ENCODE measurements at regions not wholly inside any gene's neighbourhood (a gene's known extent, or its start where the extent isn't known, plus 50 kb on each side); places are given as distances from the start of the nearest gene placed in this dataset.

- H3K27ac Mint-ChIP-seq, result no peak overlapping the region
- no peaks in the 10 kb centered on the region for H3K36me3 Mint-ChIP-seq (ENCODE audit: low read depth)
- no peaks in the 10 kb centered on the region for H3K27me3 Mint-ChIP-seq (ENCODE audit: low read depth)
- H3K4me3 Mint-ChIP-seq (ENCODE audit: low read depth), result no peak overlapping the region
- intact Hi-C loops (cut with micrococcal nuclease), result no loop called here
- peaks cover 6% of the 10 kb centered on the region for H3K9me3 Mint-ChIP-seq
- H3K4me1 Mint-ChIP-seq (ENCODE audit: low read depth), result no peaks in the 10 kb centered on the region
- DNase-seq (ENCODE audit: low spot score), result no peak
Observed at GRCh38 chr9:119453490-119453911, 84.3 kb upstream of the BRINP1 start.

- H3K4me3 Mint-ChIP-seq (ENCODE audit: low read depth), result no peak overlapping the region
- H3K27ac Mint-ChIP-seq, result no peak overlapping the region
- DNase-seq (ENCODE audit: low spot score), result no peak
- intact Hi-C loops (cut with micrococcal nuclease), result no loop called here
- H3K36me3 Mint-ChIP-seq (ENCODE audit: low read depth), result no peaks in the 10 kb centered on the region
- H3K4me1 Mint-ChIP-seq (ENCODE audit: low read depth), result no peaks in the 10 kb centered on the region
- H3K27me3 Mint-ChIP-seq (ENCODE audit: low read depth), result no peaks in the 10 kb centered on the region
- peaks cover 6% of the 10 kb centered on the region for H3K9me3 Mint-ChIP-seq
Observed at GRCh38 chr9:119451426-119451825, 82.2 kb upstream of the BRINP1 start.

- H3K36me3 Mint-ChIP-seq (ENCODE audit: low read depth), result no peaks in the 10 kb centered on the region
- intact Hi-C loops (cut with micrococcal nuclease), result no loop called here
- DNase-seq (ENCODE audit: low spot score), result no peak
- H3K27me3 Mint-ChIP-seq (ENCODE audit: low read depth), result no peaks in the 10 kb centered on the region
- H3K4me3 Mint-ChIP-seq (ENCODE audit: low read depth), result no peak overlapping the region
- no peaks in the 10 kb centered on the region for H3K9me3 Mint-ChIP-seq
- no peak overlapping the region for H3K27ac Mint-ChIP-seq
- H3K4me1 Mint-ChIP-seq (ENCODE audit: low read depth), result no peaks in the 10 kb centered on the region
Observed at GRCh38 chr9:119443179-119443578, 73.9 kb upstream of the BRINP1 start.

- no peak overlapping the region for H3K27ac Mint-ChIP-seq
- intact Hi-C loops (cut with micrococcal nuclease), result no loop called here
- no peak for DNase-seq (ENCODE audit: low spot score)
- no peak overlapping the region for H3K4me3 Mint-ChIP-seq (ENCODE audit: low read depth)
- no peaks in the 10 kb centered on the region for H3K36me3 Mint-ChIP-seq (ENCODE audit: low read depth)
- no peaks in the 10 kb centered on the region for H3K9me3 Mint-ChIP-seq
- no peaks in the 10 kb centered on the region for H3K4me1 Mint-ChIP-seq (ENCODE audit: low read depth)
- H3K27me3 Mint-ChIP-seq (ENCODE audit: low read depth), result no peaks in the 10 kb centered on the region
Observed at GRCh38 chr9:119441832-119442231, 72.6 kb upstream of the BRINP1 start.

- Mint-ChIP-seq H3K4me3 (ENCODE audit: low read depth) (no peak overlapping the region), H3K27me3 (ENCODE audit: low read depth) (no peaks in the 10 kb centered on the region), H3K9me3 (no peaks in the 10 kb centered on the region), H3K36me3 (ENCODE audit: low read depth) (no peaks in the 10 kb centered on the region), H3K4me1 (ENCODE audit: low read depth) (no peaks in the 10 kb centered on the region), H3K27ac (no peak overlapping the region)
- intact Hi-C loops (cut with micrococcal nuclease), result no loop called here
- DNase-seq (ENCODE audit: low spot score), result no peak
Observed at GRCh38 chr9:119441338-119441737, 72.1 kb upstream of the BRINP1 start.

GRCh38 chr9:119436261-119436660 is 67.0 kb upstream of the BRINP1 start:
- Mint-ChIP-seq H3K36me3 (ENCODE audit: low read depth) (no peaks in the 10 kb centered on the region), H3K4me1 (ENCODE audit: low read depth) (no peaks in the 10 kb centered on the region), H3K27ac (no peak overlapping the region), H3K9me3 (no peaks in the 10 kb centered on the region), H3K27me3 (ENCODE audit: low read depth) (no peaks in the 10 kb centered on the region), H3K4me3 (ENCODE audit: low read depth) (no peak overlapping the region)
- no peak for DNase-seq (ENCODE audit: low spot score)
- intact Hi-C loops (cut with micrococcal nuclease), result no loop called here

GRCh38 chr9:119435076-119435475 is 65.8 kb upstream of the BRINP1 start:
- no peak overlapping the region for H3K4me3 Mint-ChIP-seq (ENCODE audit: low read depth)
- no peaks in the 10 kb centered on the region for H3K36me3 Mint-ChIP-seq (ENCODE audit: low read depth)
- no peaks in the 10 kb centered on the region for H3K9me3 Mint-ChIP-seq
- no peak for DNase-seq (ENCODE audit: low spot score)
- no peaks in the 10 kb centered on the region for H3K27me3 Mint-ChIP-seq (ENCODE audit: low read depth)
- no peaks in the 10 kb centered on the region for H3K4me1 Mint-ChIP-seq (ENCODE audit: low read depth)
- H3K27ac Mint-ChIP-seq, result no peak overlapping the region
- intact Hi-C loops (cut with micrococcal nuclease), result no loop called here

GRCh38 chr9:119432428-119432827 is 63.2 kb upstream of the BRINP1 start:
- H3K4me1 Mint-ChIP-seq (ENCODE audit: low read depth), result no peaks in the 10 kb centered on the region

GRCh38 chr9:119429302-119429701 is 60.1 kb upstream of the BRINP1 start:
- intact Hi-C loops (cut with micrococcal nuclease), result no loop called here
- H3K36me3 Mint-ChIP-seq (ENCODE audit: low read depth), result no peaks in the 10 kb centered on the region
- H3K9me3 Mint-ChIP-seq, result no peaks in the 10 kb centered on the region
- H3K27me3 Mint-ChIP-seq (ENCODE audit: low read depth), result no peaks in the 10 kb centered on the region
- no peak overlapping the region for H3K4me3 Mint-ChIP-seq (ENCODE audit: low read depth)
- H3K27ac Mint-ChIP-seq, result no peak overlapping the region
- no peak for DNase-seq (ENCODE audit: low spot score)
- H3K4me1 Mint-ChIP-seq (ENCODE audit: low read depth), result no peaks in the 10 kb centered on the region

More at GRCh38 chr9:119432428-119432827, 63.2 kb upstream of the BRINP1 start:
- no peak for DNase-seq (ENCODE audit: low spot score)
- no peak overlapping the region for H3K27ac Mint-ChIP-seq
- no peak overlapping the region for H3K4me3 Mint-ChIP-seq (ENCODE audit: low read depth)
- H3K27me3 Mint-ChIP-seq (ENCODE audit: low read depth), result no peaks in the 10 kb centered on the region
- no peaks in the 10 kb centered on the region for H3K9me3 Mint-ChIP-seq
- intact Hi-C loops (cut with micrococcal nuclease), result no loop called here
- H3K36me3 Mint-ChIP-seq (ENCODE audit: low read depth), result no peaks in the 10 kb centered on the region

- Mint-ChIP-seq H3K27me3 (ENCODE audit: low read depth) (no peaks in the 10 kb centered on the region), H3K27ac (no peak overlapping the region), H3K9me3 (no peaks in the 10 kb centered on the region), H3K4me3 (ENCODE audit: low read depth) (no peak overlapping the region), H3K4me1 (ENCODE audit: low read depth) (no peaks in the 10 kb centered on the region), H3K36me3 (ENCODE audit: low read depth) (no peaks in the 10 kb centered on the region)
- intact Hi-C loops (cut with micrococcal nuclease), result no loop called here
- DNase-seq (ENCODE audit: low spot score), result no peak
Observed at GRCh38 chr9:119420231-119420630, 51.0 kb upstream of the BRINP1 start.

Measured in activated T-helper 2 cell treated with anti-CD3 and anti-CD28 coated beads, Interferon-gamma antibody, Interleukin-2, Interleukin-4, amounts not matched to agents 10 μg/mL and 5 μg/mL and 100 μg/mL, durations not matched to agents 14 hours and 24 hours and 36 hours (primary cell).